Mesendoderm (in vitro differentiated cells): ENCODE measurements at regions not wholly inside any gene's neighbourhood (a gene's known extent, or its start where the extent isn't known, plus 50 kb on each side); places are given as distances from the start of the nearest gene placed in this dataset.

Source experiments
- DNase-seq: peaks from one replicate; pipeline ENCODE4 v3.0.0; 2013
- H2AK5ac ChIP-seq: 2 replicates; pipeline ENCODE4 v1.6.1; 2013; ENCODE audit warnings: low read length, inconsistent platforms
- H2BK120ac ChIP-seq: 2 replicates; pipeline ENCODE4 v1.6.1; 2013; ENCODE audit warnings: low read depth, mild to moderate bottlenecking, low read length, moderate library complexity, mixed read lengths
- H2BK15ac ChIP-seq: replicated peaks from 2 replicates; pipeline ENCODE4 v1.6.1; 2013; ENCODE audit warnings: low read depth, mild to moderate bottlenecking, moderate library complexity
- H2BK5ac ChIP-seq: 2 replicates; pipeline ENCODE4 v1.6.1; 2013; ENCODE audit warnings: low read length, inconsistent platforms
- H3K18ac ChIP-seq: 2 replicates; pipeline ENCODE4 v1.6.1; 2013; ENCODE audit warnings: mild to moderate bottlenecking, low read length, mixed read lengths
- H3K23ac ChIP-seq: one replicate; pipeline ENCODE4 v1.6.1; 2013; ENCODE audit warnings: low read length
- H3K27ac ChIP-seq: 2 replicates; pipeline ENCODE4 v1.5.1; 2013; ENCODE audit warnings: low read depth, mild to moderate bottlenecking, inconsistent platforms, low read length, moderate library complexity
- H3K27me3 ChIP-seq: 2 replicates; pipeline ENCODE4 v1.6.1; 2013; ENCODE audit warnings: low read length, control low read depth, mild to moderate bottlenecking, inconsistent platforms; ENCODE audit not compliant: insufficient read depth, poor library complexity
- H3K36me3 ChIP-seq: 2 replicates; pipeline ENCODE4 v1.6.1; 2013; ENCODE audit warnings: low read length, inconsistent platforms; ENCODE audit not compliant: control insufficient read depth, insufficient read depth
- H3K4ac ChIP-seq: one replicate; pipeline ENCODE4 v1.6.1; 2013; ENCODE audit warnings: low read depth, mild to moderate bottlenecking, low read length, moderate library complexity
- H3K4me1 ChIP-seq: 2 replicates; pipeline ENCODE4 v1.6.1; 2013; ENCODE audit warnings: low read depth, low read length, inconsistent platforms; ENCODE audit not compliant: control insufficient read depth
- H3K4me2 ChIP-seq: 2 replicates; pipeline ENCODE4 v1.6.1; 2013; ENCODE audit warnings: low read length
- H3K4me3 ChIP-seq: 2 replicates; pipeline ENCODE4 v1.5.1; 2013; ENCODE audit warnings: mild to moderate bottlenecking, low read length
- H3K56ac ChIP-seq: one replicate; pipeline ENCODE4 v1.6.1; 2013; ENCODE audit warnings: low read length
- H3K79me1 ChIP-seq: 2 replicates; pipeline ENCODE4 v1.6.1; 2013; ENCODE audit warnings: low read length, inconsistent platforms
- H3K79me2 ChIP-seq: 2 replicates; pipeline ENCODE4 v1.6.1; 2013; ENCODE audit warnings: mild to moderate bottlenecking, low read length; ENCODE audit not compliant: control insufficient read depth, insufficient read depth
- H3K9ac ChIP-seq: 2 replicates; pipeline ENCODE4 v1.6.1; 2013; ENCODE audit warnings: low read length, inconsistent platforms
- H4K5ac ChIP-seq: one replicate; pipeline ENCODE4 v1.6.1; 2013; ENCODE audit warnings: low read length
- H4K8ac ChIP-seq: one replicate; pipeline ENCODE4 v1.6.1; 2013; ENCODE audit warnings: low read depth, mild to moderate bottlenecking, control low read depth, low read length, moderate library complexity
- WGBS: extraction: QIAGEN DNeasy Blood & Tissue Kit; methylation state at CpG from one replicate; pipeline ENCODE4 v1.1.7; 2013; ENCODE audit warnings: low lambda C conversion rate, missing lambda C conversion rate; ENCODE audit not compliant: insufficient coverage; ENCODE audit errors: extremely low coverage; 5-methylcytosine and 5-hydroxymethylcytosine counted together

- H2BK5ac ChIP-seq: no peak overlapping the region
- H3K4ac ChIP-seq: no peak overlapping the region
- peak overlapping the region; percentile 46 for H3K56ac ChIP-seq
- H4K5ac ChIP-seq: no peak overlapping the region
- H2AK5ac ChIP-seq: no peak overlapping the region
- H3K9ac ChIP-seq: no peak overlapping the region
- H2BK15ac ChIP-seq: no peak overlapping the region
- H2BK120ac ChIP-seq: no peak overlapping the region
- no peaks in the 10 kb centered on the region for H3K79me2 ChIP-seq
- no peaks in the 10 kb centered on the region for H3K27me3 ChIP-seq
- no peak overlapping the region for H3K27ac ChIP-seq
- no CpG with 5 or more reads among the region's 4 CpGs for WGBS
- H3K23ac ChIP-seq: no peak overlapping the region
- no peaks in the 10 kb centered on the region for H3K79me1 ChIP-seq
- no peaks in the 10 kb centered on the region for H3K4me1 ChIP-seq
- DNase-seq: no peak
- H3K4me3 ChIP-seq: no peak overlapping the region
- H3K4me2 ChIP-seq: no peak overlapping the region
- no peaks in the 10 kb centered on the region for H3K36me3 ChIP-seq
- no peak overlapping the region for H3K18ac ChIP-seq
- H4K8ac ChIP-seq: no peak overlapping the region
These were observed 110.6 kb upstream of the ADAMTS5 start for GRCh38 chr21:27077501-27077900.

DNA sequence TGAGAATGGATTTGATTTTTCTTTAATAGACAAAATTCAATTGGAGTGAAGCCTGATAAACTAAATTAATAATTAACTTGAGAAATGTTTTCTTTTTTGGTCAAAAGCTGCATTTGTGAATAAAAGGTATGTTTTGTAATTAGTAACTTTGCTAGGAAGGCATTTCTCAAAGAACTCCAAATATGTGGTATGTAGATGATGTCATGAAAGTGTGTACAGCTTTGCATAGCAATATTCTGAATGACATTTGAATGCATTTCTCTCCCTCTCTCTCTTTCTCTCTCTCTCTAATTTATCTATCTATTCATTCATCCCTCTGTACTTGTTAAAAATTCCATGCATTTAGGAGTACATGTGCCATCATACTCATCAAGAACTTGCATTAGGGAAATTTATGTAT, 109.1 kb upstream of the ADAMTS5 start:
- no peaks in the 10 kb centered on the region for H3K79me1 ChIP-seq

DNA sequence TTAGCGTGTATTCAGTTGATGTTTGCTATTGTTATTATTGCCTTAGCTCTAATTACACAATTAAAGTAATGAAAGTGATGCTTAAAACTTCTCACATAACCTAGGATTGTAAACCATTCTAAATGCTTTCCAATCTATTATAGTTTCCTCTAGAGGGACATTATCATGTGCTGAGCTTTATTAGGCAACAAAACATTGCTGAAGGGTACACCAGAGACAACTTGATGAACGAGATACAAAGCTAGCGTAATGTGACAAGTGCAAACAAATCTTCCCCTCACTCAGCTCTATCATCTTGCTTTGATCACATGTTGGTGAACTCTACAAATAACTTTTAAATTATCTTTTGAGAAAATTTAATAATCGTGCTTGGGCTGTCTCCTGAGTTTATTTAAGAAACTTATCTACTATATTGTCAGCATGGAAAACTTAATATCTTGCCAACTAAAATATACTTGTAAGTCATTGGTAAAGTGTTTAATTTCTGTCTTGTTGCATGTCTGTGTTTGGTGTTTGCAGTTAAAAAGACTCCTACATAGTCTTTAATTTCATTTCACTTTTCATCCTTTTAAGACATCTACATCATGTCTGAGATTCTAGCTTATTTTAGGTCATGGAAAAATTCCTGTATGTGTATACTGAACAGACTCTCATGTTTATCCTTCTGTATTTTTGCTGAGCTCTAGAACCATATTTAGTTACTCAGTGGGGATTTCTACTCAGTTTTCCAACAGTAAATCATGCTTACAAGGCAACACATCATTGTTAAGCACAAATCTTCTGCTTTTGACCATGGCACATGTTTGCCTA, 104.2 kb upstream of the ADAMTS5 start:
- no peak overlapping the region for H3K9ac ChIP-seq
- no peaks in the 10 kb centered on the region for H3K79me1 ChIP-seq
- no peak overlapping the region for H2BK120ac ChIP-seq
- no peak overlapping the region for H3K4ac ChIP-seq
- no peaks in the 10 kb centered on the region for H3K4me1 ChIP-seq
- no peak overlapping the region for H2BK5ac ChIP-seq
- no peak overlapping the region for H4K8ac ChIP-seq
- WGBS: no CpG with 5 or more reads among the region's 4 CpGs
- no peaks in the 10 kb centered on the region for H3K36me3 ChIP-seq
- no peak for DNase-seq
- H3K79me2 ChIP-seq: no peaks in the 10 kb centered on the region
- no peak overlapping the region for H4K5ac ChIP-seq
- H2BK15ac ChIP-seq: no peak overlapping the region
- no peak overlapping the region for H3K4me2 ChIP-seq
- no peaks in the 10 kb centered on the region for H3K27me3 ChIP-seq
- no peak overlapping the region for H3K18ac ChIP-seq
- no peak overlapping the region for H3K23ac ChIP-seq
- H3K4me3 ChIP-seq: no peak overlapping the region
- H3K56ac ChIP-seq: no peak overlapping the region
- no peak overlapping the region for H3K27ac ChIP-seq
- no peak overlapping the region for H2AK5ac ChIP-seq

More for the DNA sequence above, 109.1 kb upstream of the ADAMTS5 start:
- H3K18ac ChIP-seq: no peak overlapping the region
- no peak overlapping the region for H3K4me3 ChIP-seq
- H3K9ac ChIP-seq: no peak overlapping the region
- no peaks in the 10 kb centered on the region for H3K27me3 ChIP-seq
- H3K79me2 ChIP-seq: no peaks in the 10 kb centered on the region
- no peaks in the 10 kb centered on the region for H3K36me3 ChIP-seq
- no peak overlapping the region for H4K8ac ChIP-seq
- no peak overlapping the region for H3K23ac ChIP-seq
- H3K4ac ChIP-seq: no peak overlapping the region
- no peaks in the 10 kb centered on the region for H3K4me1 ChIP-seq
- no peak overlapping the region for H2AK5ac ChIP-seq
- no peak overlapping the region for H3K56ac ChIP-seq
- no peak overlapping the region for H3K27ac ChIP-seq
- H2BK120ac ChIP-seq: no peak overlapping the region
- H3K4me2 ChIP-seq: no peak overlapping the region
- no peak overlapping the region for H2BK5ac ChIP-seq
- H4K5ac ChIP-seq: no peak overlapping the region
- DNase-seq: no peak
- no peak overlapping the region for H2BK15ac ChIP-seq

GRCh38 chr21:27068811-27069210, 101.9 kb upstream of the ADAMTS5 start:
- Histone ChIP-seq H3K56ac (no peak overlapping the region), H3K18ac (no peak overlapping the region), H2BK120ac (no peak overlapping the region), H3K4me3 (no peak overlapping the region), H2BK15ac (no peak overlapping the region), H2AK5ac (no peak overlapping the region), H3K79me1 (no peaks in the 10 kb centered on the region), H2BK5ac (no peak overlapping the region), H3K27me3 (no peaks in the 10 kb centered on the region), H3K79me2 (no peaks in the 10 kb centered on the region), H3K36me3 (no peaks in the 10 kb centered on the region), H3K4me2 (no peak overlapping the region), H3K27ac (no peak overlapping the region), H4K8ac (no peak overlapping the region), H3K23ac (no peak overlapping the region), H4K5ac (no peak overlapping the region), H3K4me1 (no peaks in the 10 kb centered on the region), H3K9ac (no peak overlapping the region), H3K4ac (no peak overlapping the region)
- DNase-seq: no peak

DNA sequence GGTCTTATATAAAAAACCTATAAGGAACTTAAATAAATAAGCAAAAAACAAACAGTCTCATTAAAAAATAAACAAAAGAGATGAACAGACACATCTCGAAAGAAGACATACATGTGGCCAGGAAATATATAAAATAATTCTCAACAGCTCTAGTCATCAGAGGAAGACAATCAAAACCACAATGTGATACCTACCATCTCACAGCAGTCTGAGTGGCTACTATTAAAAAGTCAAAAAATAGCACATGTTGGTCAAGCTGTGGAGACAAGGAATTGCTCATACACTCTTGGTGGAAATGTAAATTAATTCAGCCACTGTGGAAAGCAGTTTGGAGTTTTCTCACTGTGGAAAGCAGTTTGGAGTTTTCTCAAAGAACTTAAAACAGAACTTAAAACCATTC, 100.3 kb upstream of the ADAMTS5 start:
- no peak for DNase-seq
- Histone ChIP-seq H2BK5ac (no peak overlapping the region), H3K56ac (no peak overlapping the region), H4K5ac (no peak overlapping the region), H3K27ac (no peak overlapping the region), H3K79me1 (no peaks in the 10 kb centered on the region), H3K4ac (no peak overlapping the region), H3K4me2 (no peak overlapping the region), H3K23ac (no peak overlapping the region), H3K36me3 (no peaks in the 10 kb centered on the region), H3K27me3 (no peaks in the 10 kb centered on the region), H2BK120ac (no peak overlapping the region), H3K9ac (no peak overlapping the region), H3K79me2 (no peaks in the 10 kb centered on the region), H3K4me3 (no peak overlapping the region), H4K8ac (no peak overlapping the region), H2BK15ac (no peak overlapping the region), H3K4me1 (no peaks in the 10 kb centered on the region), H3K18ac (no peak overlapping the region), H2AK5ac (no peak overlapping the region)
- no CpG with 5 or more reads among the region's 1 CpG for WGBS

DNA sequence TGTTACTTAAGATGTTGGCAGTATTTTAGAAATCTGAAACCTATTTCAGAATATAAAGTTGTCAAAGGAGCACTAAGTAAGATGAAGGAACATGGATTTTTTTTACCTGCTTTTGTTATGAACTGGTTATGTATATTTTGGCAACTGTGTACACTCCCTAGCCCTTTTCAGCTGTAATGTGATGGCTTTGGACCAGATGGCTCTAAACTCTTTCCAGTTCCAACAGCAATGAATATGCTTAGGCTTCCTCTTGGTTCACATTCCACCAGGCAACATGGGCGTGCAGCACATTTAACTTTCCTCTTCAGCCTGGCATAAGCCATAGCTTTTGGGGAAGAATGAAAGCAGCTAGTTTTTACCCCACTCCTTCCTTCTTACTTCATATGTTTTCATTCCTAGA, 95.6 kb upstream of the ADAMTS5 start:
- no CpG with 5 or more reads among the region's 1 CpG for WGBS
- Histone ChIP-seq H3K9ac (no peak overlapping the region), H2BK15ac (no peak overlapping the region), H3K79me2 (no peaks in the 10 kb centered on the region), H4K8ac (no peak overlapping the region), H3K27ac (no peak overlapping the region), H4K5ac (no peak overlapping the region), H3K18ac (no peak overlapping the region), H2BK120ac (no peak overlapping the region), H3K4me3 (no peak overlapping the region), H3K4me1 (no peaks in the 10 kb centered on the region), H3K56ac (no peak overlapping the region), H3K27me3 (no peaks in the 10 kb centered on the region), H3K4ac (no peak overlapping the region), H3K36me3 (no peaks in the 10 kb centered on the region), H3K79me1 (no peaks in the 10 kb centered on the region), H2AK5ac (no peak overlapping the region), H2BK5ac (no peak overlapping the region), H3K4me2 (no peak overlapping the region), H3K23ac (no peak overlapping the region)
- no peak for DNase-seq
